Hematopoietic multipotent progenitor cell treated with erythropoietin and hydrocortisone succinate and interleukin-3 and kit ligand, for 6 days (in vitro differentiated cells): ENCODE measurements at regions not wholly inside any gene's neighbourhood (a gene's known extent, or its start where the extent isn't known, plus 50 kb on each side); places are given as distances from the start of the nearest gene placed in this dataset.
"Not testable (repeated sequence)": the region's sequence is repeated elsewhere in the genome, so short reads cannot be mapped to it uniquely, and the experiment has no call there.

Experiments used
- DNase-seq: peaks from one replicate; pipeline ENCODE4 v3.0.0-alpha.2; 2015

DNA sequence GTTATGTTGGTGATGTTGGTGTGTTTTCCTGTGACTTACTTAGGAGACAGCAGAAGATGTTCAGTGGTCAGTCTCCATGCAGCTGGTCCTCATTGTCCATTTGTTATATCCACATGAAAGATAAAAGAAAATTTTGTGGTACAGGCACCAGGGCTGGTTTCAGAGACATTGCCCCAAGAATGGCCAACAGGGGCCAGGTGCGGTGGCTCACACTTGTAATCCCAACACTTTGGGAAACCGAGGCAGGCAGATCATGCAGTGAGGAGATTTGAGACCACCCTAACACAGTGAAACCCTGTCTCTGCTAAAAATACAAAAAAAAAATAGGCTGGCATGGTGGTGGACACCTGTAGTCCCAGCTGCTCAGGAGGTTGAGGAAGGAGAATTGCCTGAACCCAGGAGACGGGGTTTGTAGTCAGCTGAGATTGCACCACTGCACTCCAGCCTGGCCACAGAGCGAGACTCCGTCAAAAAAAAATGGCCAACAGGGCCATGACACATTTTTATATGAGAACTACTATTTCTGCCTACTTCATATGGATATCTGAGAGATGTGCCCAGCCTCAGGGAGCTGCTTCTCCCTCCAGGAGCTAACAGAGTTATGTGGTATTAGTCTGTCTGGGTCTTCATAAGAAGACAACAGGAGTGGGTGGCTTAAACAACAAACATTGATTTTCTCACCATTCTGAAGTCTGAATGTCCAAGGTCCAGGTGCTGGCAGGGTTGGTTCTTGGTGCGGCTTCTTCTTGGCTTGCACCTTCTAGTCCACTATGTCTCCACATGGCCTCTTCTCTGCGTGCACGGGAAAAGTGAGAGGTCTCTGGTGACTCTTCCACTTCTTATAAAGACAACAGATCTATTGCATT lies 821.7 kb downstream of the TMEM121 start:
- no peak for DNase-seq

DNA sequence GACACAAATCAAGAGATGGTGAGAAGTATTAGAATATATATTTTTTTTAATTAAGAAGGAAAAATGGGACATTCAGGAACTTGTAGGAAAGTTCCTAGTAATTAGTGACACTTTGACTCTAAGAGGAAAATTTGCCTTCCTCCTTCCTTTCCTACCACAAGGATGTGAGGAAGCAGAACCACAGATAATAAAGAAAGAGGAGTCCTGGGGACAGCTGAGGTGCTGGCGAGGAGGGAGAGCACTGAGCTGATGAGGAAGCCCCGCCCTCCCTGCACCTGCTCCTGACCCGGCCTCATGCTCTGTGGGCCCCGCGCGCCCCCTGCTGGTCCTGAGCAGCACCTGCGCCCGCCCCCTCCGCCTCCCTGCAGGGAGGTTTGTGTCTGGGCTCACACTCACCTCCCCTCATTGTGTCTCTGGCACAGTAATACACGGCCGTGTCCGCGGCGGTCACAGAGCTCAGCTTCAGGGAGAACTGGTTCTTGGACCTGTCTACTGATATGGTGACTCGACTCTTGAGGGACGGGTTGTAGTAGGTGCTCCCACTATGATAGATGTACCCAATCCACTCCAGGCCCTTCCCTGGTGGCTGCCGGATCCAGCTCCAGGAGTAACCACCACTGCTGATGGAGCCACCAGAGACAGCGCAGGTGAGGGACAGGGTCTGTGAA lies 822.6 kb downstream of the TMEM121 start:
- DNase-seq: peak; percentile 66

DNA sequence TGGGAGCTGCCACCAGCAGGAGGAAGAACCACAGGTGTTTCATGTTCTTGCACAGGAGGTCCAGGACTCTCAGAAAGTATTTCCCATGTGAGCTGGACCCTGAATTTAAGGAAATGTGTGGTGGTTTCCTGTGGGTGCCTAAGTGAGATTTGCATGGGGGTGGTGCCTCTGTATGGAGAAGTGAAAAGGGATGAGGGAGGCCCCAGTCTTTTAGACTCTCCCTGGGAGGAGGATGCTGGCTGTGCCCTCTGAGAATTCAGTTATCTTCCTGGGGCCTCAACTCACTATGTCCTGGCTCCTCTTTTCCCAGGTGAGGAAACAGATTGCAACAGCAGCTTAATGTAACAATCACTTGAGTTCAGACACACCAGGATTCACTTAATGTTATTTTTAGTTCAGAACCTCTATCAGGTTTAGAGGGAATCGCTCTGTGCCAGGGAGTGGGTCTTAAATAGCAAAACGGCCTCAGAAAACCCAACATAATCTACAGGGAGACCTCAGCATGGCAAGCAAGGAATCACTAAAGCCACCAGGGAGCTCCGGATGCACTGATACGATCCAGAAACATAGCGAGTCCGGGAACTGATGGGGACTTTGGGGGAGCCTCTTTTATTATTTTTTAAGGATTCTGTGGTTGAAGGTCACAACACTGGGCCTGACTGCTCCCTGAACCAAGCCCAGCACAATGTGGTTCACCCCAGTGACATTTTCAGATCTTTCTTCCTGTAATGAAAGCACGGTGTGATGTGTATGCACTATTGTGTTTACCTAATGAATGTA lies 823.5 kb downstream of the TMEM121 start:
- not testable (repeated sequence) for DNase-seq

DNA sequence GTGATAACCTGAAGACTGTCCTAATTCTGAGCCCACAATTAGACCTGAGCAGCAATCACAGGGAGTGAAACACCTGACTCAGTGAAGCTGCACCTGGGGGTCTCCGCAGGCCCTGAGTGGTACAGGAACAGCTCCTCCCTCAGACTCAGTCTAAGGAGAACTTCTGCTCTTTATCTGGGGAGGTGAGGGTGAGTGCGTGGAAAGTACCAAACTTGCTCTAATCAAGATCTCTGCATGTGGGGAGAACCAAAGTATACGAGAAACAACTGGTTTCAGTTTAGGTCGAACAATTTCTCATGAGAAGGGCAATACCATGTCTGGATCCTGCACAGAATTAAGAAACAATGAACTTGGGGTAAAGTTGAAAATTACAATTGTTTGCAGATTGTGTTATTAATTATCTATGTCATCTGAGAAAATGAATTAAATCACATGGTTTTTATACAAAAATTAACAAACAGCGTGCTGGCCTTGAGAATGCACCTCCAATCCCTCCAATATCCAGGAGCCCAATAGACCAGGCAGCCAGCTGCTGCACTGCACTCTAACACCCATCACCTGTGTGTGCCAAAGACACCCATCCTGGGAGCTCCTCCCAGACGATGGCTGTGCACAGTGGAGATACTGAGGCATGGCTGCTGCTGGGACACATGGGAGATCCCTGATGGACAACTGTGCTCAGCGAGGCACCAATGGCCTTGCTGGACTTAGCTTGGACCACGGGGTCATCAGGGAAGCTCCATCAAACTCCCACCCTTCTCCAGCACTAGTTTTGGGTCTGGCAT lies 828.8 kb downstream of the TMEM121 start:
- not testable (repeated sequence) for DNase-seq

DNA sequence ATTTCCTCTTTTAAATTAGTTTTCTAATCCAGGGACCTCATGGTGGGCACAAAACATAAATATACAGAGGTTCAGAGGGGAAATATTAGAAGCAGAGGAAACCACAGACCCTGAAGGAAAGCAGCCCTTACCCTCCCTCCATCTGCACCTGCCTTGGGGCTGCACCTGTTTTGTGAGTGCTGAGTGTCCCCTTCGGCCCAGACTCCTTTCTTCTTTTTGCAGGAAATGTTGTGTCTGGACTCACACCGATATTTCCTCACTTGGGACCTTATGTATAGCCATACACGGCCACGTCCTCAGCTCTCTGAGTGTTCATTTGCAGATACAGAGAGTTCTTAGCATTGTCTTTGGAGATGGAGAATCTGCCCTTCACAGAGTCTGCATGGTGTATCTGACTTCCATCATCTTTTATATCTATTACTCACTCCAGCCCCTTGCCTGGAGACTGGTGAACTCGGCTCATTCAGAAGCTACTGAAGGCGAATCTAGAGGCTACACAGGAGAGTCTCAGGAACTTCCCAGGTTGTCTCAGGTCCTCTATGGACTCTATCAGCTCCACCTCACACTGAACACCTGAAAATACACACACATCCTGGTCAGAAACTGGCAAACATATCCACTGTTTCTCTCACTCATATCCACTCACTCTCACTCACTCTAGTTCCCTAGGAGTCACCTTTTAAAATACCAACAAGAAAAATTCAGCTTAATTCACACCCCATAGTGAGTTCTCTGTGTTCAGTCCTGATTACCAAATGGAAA lies 829.7 kb downstream of the TMEM121 start:
- DNase-seq: not testable (repeated sequence)

DNA sequence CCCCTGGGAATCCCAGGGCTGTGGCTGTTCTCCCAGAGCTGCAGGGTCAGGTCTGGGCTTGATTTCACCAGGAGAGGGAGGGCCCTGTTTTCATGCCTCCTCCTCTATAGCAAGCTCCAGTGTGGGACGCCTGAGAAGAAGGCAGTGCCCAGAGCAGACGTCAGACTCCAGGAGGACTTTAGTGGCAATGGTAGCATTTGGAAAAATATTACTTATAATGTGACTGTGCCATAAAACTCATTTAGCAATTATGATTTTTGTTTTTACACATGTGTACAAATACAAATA lies 830.2 kb downstream of the TMEM121 start:
- not testable (repeated sequence) for DNase-seq

DNA sequence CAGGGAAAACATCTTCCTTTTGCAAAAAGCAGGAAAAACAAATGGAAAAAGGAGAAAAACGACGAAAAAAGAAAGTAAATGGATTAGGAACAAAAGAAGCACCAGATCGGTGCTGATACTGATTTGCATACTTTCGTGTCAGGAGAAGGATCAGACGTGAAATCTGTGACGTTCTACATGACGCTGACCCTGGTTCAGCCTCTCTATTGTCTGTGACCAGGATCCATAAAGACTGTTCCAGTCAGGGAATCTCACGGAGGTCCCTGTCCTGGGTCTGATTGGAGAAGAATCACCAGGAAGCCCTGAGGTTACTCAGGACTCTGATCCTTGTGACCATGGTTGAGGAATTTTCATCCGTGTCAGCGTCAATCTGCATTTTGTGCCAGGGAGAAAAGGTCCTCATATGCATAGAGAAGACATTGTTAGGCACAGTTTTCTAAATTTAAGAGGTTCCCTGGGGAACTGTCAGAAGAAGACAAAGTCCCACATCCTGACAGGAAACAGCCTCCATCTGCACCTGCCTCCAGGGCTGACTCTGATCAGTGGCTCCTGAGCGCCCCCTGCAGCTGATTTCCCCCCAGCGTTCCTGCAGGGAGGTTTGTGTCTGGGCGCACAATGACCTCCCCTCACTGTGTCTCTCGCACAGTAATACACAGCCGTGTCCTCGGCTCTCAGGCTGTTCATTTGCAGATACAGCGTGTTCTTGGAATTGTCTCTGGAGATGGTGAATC lies 832.9 kb downstream of the TMEM121 start:
- DNase-seq: not testable (repeated sequence)

DNA sequence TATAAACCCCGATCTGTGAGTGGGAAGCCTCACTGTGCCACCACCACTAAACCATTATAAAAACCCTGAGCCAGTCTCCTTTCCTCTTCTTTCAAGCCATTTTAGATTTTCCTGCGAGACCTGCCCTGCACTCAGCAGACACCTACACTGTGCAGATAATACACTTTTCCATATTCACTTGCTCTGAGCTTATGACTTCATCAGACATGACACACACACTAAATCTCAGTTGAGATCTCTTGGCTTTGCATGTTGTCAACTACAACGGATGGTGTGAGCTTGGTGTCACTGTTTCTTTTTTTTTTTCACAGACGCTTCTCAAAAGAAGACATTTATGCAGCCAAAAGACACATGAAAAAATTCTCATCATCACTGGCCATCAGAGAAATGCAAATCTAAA lies 839.0 kb downstream of the TMEM121 start:
- not testable (repeated sequence) for DNase-seq

DNA sequence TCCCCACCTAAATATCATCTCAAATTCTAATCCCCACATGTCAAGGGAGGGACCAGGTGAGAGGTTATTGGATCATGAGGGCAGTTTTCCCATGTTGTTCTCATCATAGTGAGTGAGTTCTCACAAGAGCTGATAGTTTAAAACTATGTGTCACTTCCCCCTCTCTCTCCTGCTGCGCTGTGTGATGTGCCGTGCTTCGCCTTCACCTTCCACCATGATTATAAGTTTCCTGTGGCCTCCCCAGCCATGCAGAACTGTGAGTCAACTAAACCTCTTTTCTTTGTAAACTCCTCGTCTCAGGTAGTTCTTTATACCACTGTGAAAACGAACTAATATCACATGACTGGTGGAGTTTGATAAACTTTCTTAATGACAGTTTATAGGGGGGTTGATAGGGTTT lies 839.5 kb downstream of the TMEM121 start:
- DNase-seq: not testable (repeated sequence)

DNA sequence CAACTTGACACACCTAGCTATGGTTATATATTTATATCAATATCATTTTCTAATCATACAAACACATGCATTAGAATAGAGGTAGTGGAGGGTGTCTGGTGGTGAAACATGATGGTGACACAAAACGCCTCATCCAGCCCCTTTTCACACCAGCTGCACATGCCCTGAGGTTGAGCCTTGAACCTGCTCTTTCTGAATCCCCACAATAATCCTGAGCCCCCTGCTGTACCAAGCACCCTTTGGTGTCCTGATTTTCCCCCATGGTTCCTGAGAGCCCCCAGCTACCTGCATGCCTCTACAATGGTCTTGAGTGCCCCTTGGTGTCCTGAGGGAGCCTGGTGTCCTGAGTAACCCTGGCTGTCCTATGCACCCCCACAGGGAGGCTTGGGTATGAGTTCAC lies 840.6 kb downstream of the TMEM121 start:
- not testable (repeated sequence) for DNase-seq

DNA sequence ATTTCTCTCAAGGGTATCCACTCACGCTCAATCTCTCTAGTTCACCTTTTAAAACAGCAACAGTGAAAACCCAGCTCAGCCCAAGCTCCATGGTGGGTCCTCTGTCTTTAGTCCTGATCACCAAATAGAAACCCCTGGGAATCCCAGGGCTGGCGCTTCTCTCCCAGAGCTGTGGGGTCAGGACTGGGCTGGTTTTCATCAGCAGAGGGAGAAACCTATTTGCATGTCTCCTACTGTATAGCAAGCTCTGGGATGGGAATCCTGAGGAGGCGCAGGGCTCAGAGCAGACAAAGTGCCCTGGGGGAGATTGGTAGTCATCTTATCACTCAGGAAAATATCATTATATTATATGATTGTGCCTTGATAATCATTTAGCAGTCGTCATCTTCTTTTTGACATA lies 843.1 kb downstream of the TMEM121 start:
- not testable (repeated sequence) for DNase-seq

DNA sequence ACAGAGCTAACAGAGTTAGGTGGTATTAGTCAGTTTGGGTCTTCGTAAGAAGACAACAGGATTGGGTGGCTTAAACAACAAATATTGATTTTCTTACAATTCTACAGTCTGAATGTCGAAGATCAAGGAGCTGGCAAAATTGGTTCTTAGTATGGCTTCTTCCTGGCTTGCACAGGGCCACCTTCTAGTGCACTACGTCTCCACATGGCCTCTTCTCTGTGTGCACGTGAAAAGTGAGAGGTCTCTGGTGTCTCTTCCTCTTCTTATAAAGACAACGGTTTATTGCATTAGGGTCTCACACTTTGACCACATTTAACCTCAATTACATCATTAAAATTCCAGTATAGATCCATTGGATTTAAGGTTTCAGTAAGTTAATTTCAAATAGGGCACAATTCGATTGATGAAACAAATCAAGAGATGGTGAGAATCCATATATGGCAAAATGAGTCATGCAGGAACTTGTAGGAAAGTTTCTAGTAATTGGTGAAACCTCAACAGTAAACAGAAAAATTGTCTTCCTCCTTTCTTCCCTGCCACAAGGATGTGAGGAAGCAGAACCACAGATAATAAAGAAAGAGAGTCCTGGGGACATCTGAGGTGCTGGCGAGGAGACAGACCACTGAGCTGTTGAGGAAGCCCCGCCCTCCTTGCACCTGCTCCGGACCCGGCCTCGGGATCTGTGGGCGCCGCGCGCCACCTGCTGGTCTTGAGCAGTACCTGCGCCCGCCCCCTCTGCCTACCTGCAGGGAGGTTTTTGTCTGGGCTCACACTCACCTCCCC lies 846.7 kb downstream of the TMEM121 start:
- DNase-seq: peak; percentile 82

DNA sequence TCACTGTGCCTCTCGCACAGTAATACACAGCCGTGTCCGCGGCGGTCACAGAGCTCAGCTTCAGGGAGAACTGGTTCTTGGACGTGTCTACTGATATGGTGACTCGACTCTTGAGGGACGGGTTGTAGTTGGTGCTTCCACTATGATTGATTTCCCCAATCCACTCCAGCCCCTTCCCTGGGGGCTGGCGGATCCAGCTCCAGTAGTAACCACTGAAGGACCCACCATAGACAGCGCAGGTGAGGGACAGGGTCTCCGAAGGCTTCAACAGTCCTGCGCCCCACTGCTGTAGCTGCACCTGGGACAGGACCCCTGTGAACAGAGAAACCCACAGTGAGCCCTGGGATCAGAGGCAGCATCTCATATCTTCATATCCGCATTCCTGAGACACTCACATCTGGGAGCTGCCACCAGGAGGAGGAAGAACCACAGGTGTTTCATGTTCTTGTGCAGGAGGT lies 847.3 kb downstream of the TMEM121 start:
- not testable (repeated sequence) for DNase-seq

DNA sequence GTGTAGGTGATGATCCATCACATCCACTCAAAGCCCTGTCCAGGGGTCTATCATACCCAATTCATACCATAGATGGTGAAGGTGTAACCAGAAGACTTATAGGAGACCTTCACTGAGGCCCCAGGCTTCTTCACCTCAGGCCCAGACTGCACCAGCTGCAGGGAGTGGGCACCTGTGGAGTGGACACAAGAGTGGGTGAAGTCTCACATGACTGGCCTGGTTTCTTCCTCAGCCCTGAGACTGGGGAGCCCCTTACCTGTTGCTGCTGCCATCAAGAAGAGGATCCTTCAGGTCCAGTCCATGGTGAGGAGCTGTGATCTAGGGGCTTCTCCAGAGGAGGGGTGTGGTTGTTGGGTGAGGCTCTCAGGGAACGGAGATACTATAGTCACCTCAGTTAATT lies 851.0 kb downstream of the TMEM121 start:
- no peak for DNase-seq

DNA sequence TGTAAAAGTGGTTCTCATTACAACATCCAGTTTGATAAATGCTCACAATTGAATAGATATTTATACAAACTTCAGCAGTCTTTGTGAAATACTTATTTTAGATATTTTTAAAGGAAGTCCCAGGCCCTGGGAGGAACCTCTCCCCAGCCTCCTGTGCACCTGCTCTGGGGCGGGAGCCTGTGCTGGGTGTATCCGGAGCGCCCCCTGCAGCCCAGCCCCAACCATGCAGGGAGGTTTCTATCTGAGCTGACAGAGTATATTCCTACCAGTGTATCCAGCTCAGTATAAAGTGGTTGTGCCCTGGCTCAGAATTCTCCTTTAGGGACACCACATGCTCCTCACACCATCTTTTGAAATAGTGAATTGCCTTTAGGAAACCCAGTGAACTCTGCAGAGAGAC lies 851.8 kb downstream of the TMEM121 start:
- peak; percentile 31 for DNase-seq

DNA sequence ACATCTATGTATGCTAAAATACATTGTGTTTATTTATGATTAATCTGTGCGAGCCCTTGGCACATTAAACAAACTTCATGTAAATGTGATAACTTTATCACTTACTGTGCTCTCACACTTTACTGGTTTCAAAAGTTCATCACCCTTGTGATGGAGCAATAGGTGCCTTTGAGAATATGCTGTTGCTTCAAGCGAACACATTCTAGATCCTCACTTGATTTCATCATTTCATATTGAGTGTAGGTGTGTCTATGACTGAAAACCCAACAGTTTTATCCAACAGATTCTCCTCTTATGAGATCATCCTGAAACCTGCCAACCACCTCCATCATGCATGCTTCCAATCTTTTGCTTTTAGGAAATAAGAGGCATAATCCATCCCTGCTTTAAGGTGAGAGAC lies 854.4 kb downstream of the TMEM121 start:
- DNase-seq: no peak

DNA sequence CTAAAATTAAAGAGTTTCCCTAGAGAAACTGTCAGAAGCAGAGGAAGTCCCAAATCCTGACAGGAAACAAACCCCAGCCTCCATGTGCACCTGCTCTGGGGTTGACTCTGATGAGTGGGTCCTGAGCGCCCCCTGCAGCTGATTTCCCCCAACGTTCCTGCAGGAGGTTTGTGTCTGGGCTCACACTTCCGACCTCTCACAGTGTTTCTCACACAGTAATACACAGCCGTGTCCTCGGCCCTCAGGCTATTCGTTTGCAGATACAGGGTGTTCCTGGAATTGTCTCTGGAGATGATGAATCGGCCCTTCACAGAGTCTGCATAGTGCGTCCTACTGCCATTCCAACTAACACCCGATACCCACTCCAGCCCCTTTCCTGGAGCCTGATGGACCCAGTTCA lies 862.8 kb downstream of the TMEM121 start:
- DNase-seq: not testable (repeated sequence)

DNA sequence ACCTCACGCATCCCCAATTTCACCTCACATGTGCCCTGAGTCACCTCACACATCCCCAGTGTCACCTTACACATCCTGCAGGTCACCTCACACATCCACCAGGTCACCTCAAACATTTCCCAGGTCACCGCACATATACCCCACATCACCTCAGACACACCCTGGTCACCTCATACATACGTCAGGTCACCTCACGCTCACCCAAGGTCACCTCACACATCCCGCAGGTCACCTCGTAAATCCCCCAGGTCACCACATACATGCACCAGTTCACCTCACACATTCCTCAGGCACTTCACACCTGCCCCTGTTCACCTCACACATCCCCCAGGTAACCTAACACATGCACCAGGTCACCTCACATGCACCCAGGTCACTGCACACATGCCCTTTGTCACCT lies 864.0 kb downstream of the TMEM121 start:
- DNase-seq: no peak

DNA sequence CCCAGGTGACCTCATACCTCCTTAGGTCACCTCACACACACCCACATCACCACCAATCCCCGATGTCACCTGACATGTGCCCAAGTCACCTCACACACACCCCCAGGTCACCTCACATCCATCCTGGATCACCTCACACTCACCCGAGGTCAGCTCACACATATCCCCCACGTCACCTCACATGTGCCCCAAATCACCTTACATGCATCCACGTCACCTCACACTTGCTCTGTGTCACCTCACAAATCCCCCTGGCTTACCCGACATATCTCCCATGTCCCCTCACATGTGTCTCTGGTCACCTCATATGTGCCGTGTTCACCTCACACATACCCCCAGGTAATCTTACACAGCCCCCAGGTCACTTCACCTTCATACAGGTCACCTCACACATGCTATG lies 864.6 kb downstream of the TMEM121 start:
- no peak for DNase-seq

DNA sequence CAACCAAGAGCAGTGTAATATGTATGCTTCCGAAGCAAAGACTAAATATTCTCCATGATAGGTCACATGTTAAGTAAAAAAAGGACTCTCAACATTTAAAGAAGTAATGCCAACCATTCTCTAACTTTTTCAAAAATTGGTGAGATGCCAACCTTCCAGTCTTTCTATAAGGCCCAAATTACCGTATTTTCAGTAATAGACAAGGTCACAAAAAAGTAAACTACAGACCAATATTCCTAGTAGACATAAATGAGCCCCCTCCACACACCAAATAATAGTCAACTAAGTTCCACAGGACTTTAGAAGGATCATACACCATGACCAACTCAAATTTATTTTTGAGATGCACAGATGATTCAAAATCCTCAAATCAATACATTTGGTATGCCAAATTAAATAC lies 867.4 kb downstream of the TMEM121 start:
- no peak for DNase-seq
